ENCODE measurements at regions not wholly inside any gene's neighbourhood (a gene's known extent, or its start where the extent isn't known, plus 50 kb on each side); places are given as distances from the start of the nearest gene placed in this dataset.

- TF ChIP-seq, protein P1, sequence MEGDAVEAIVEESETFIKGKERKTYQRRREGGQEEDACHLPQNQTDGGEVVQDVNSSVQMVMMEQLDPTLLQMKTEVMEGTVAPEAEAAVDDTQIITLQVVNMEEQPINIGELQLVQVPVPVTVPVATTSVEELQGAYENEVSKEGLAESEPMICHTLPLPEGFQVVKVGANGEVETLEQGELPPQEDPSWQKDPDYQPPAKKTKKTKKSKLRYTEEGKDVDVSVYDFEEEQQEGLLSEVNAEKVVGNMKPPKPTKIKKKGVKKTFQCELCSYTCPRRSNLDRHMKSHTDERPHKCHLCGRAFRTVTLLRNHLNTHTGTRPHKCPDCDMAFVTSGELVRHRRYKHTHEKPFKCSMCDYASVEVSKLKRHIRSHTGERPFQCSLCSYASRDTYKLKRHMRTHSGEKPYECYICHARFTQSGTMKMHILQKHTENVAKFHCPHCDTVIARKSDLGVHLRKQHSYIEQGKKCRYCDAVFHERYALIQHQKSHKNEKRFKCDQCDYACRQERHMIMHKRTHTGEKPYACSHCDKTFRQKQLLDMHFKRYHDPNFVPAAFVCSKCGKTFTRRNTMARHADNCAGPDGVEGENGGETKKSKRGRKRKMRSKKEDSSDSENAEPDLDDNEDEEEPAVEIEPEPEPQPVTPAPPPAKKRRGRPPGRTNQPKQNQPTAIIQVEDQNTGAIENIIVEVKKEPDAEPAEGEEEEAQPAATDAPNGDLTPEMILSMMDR (conservative IDR thresholded peaks at IDR 0.05; ENCODE audit: low read depth in 2 of 2), result no peak
- TF ChIP-seq EZH2phosphoT487 (IDR thresholded peaks at IDR 0.05; ENCODE audit: unreplicated experiment) (no peak), CREB1 (CRISPR knock-in tag; IDR thresholded peaks at IDR 0.05; ENCODE audit: low read depth) (no peak), REST (IDR thresholded peaks at IDR 0.05; ENCODE audit: unreplicated experiment) (no peak), EZH2 (IDR thresholded peaks at IDR 0.05; ENCODE audit: low read depth, unreplicated experiment) (no peak), ZNF114 (CRISPR knock-in tag; IDR thresholded peaks at IDR 0.05) (no peak), POLR2AphosphoS5 (IDR thresholded peaks at IDR 0.05; ENCODE audit: low read depth) (no peak), NANOG (IDR thresholded peaks at IDR 0.05; ENCODE audit: borderline replicate concordance) (no peak), JUNB (IDR thresholded peaks at IDR 0.05; ENCODE audit: unreplicated experiment) (no peak), ETS1 (IDR thresholded peaks at IDR 0.05) (no peak)
These were observed 64.7 kb downstream of the SNRPE start for GRCh38 chr1:203926025-203926540.
